Calu3 (cell line): ENCODE measurements at regions not wholly inside any gene's neighbourhood (a gene's known extent, or its start where the extent isn't known, plus 50 kb on each side); places are given as distances from the start of the nearest gene placed in this dataset.

ENCODE experiments used
- BruUV-seq: library from RNA; stranded (reverse); fragments of 400-500 nt; replicated peaks from 2 replicates; lab custom pipeline; 2021; lab: Mats Ljungman, UMichigan
- CTCF ChIA-PET: fragments of 300-600 bp; sonication (Branson Sonifier 250); formaldehyde crosslinking; loops from one replicate; lab custom pipeline; 2022; ENCODE audit warnings: antibody characterized with exemption; lab: Charles Lee
- DNase-seq: peaks from one replicate; pipeline ENCODE4 v3.0.0; 2022
- H3K27ac Mint-ChIP-seq: one replicate; pipeline ENCODE4 v1.8.0; 2022; ENCODE audit warnings: mixed read lengths; ENCODE audit not compliant: unreplicated experiment
- H3K27me3 Mint-ChIP-seq: one replicate; pipeline ENCODE4 v1.8.0; 2022; ENCODE audit warnings: mixed read lengths; ENCODE audit not compliant: unreplicated experiment
- H3K36me3 Mint-ChIP-seq: one replicate; pipeline ENCODE4 v1.8.0; 2022; ENCODE audit warnings: mild to moderate bottlenecking, moderate library complexity, mixed read lengths; ENCODE audit not compliant: insufficient read depth, unreplicated experiment
- H3K4me1 Mint-ChIP-seq: one replicate; pipeline ENCODE4 v1.8.0; 2022; ENCODE audit warnings: mild to moderate bottlenecking, low read depth, mixed read lengths; ENCODE audit not compliant: unreplicated experiment
- H3K4me3 Mint-ChIP-seq: one replicate; pipeline ENCODE4 v1.8.0; 2022; ENCODE audit warnings: mild to moderate bottlenecking, low read depth, moderate library complexity, mixed read lengths; ENCODE audit not compliant: unreplicated experiment
- H3K9me3 Mint-ChIP-seq: one replicate; pipeline ENCODE4 v1.8.0; 2022; ENCODE audit warnings: low read depth, mixed read lengths; ENCODE audit not compliant: unreplicated experiment
- intact Hi-C: fragments of 100-400 bp; cut with micrococcal nuclease; formaldehyde crosslinking; loops from one replicate; pipeline ENCODE4 v1.10.0; 2022; ENCODE audit not compliant: unreplicated experiment
- TF ChIP-seq, protein P1 (sequence below): fragments of 200-600 bp; IDR thresholded peaks from one replicate; pipeline ENCODE4 v1.8.0; 2022; ENCODE audit warnings: antibody characterized with exemption; ENCODE audit not compliant: unreplicated experiment

DNA sequence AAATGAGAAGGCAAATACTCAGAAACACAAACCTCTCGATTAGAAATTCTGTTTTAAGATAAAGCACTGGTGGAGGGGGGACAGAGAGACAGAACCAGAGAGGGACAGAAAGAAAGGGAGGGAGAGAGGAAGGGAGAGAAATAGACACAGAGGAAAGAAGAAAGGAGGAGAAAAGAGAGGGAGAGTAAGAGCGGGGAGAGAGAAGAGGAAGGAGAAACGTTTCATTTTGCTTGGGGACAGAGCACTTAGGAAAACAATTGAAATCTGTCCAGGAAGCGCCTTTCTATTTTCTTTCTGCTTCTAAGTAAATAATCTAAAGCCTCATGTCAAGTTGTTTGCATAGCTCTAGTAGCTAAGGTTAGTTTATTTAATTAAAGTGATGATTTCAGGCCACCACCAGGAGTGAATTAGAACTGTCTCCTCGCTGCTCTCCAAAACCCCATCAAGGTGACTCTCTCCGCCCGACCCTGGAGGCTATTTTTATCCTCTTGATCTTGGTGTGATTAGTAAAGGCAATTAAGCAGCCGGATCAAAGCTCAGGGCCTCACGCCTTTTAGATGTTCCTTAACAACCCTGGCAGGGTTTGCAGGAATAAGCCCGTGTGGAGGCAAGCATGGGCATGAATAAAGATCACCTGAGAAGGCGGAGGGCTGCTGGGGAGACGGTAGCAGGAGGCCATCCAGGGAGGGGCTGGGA, 73.4 kb upstream of the INSIG1 start:
- Mint-ChIP-seq H3K4me1 (peaks cover 30% of the 10 kb centered on the region), H3K4me3 (no peak overlapping the region), H3K36me3 (no peaks in the 10 kb centered on the region), H3K27me3 (no peaks in the 10 kb centered on the region), H3K27ac (no peak overlapping the region), H3K9me3 (no peaks in the 10 kb centered on the region)
- intact Hi-C loops, result no loop called here
- TF ChIP-seq, protein P1, sequence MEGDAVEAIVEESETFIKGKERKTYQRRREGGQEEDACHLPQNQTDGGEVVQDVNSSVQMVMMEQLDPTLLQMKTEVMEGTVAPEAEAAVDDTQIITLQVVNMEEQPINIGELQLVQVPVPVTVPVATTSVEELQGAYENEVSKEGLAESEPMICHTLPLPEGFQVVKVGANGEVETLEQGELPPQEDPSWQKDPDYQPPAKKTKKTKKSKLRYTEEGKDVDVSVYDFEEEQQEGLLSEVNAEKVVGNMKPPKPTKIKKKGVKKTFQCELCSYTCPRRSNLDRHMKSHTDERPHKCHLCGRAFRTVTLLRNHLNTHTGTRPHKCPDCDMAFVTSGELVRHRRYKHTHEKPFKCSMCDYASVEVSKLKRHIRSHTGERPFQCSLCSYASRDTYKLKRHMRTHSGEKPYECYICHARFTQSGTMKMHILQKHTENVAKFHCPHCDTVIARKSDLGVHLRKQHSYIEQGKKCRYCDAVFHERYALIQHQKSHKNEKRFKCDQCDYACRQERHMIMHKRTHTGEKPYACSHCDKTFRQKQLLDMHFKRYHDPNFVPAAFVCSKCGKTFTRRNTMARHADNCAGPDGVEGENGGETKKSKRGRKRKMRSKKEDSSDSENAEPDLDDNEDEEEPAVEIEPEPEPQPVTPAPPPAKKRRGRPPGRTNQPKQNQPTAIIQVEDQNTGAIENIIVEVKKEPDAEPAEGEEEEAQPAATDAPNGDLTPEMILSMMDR, result no peak
- DNase-seq, result no peak
- CTCF ChIA-PET, result no interaction called here
- no TSS peak for BruUV-seq

DNA sequence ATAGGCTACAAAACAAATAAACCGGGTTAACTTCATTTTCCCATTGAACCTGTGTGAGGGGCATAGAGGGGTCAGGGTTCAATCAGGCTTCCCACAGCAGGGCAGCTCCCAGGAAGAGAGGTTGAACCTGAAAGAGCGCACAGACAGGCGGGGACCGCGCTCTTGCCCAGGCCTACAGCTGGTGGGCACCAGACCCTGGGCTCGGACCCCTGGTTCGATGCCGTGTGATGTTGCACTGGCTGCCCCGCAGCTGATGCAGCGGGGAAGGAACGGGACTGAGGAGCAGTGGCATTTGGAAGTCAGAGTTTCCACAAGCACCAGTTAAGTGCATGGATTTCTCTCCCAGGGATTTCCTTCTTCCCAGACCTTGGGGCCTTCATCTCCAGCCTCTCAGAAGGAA, 72.6 kb upstream of the INSIG1 start:
- Mint-ChIP-seq H3K9me3 (no peaks in the 10 kb centered on the region), H3K4me3 (no peak overlapping the region), H3K4me1 (peaks cover 38% of the 10 kb centered on the region), H3K36me3 (peaks cover 8% of the 10 kb centered on the region), H3K27ac (no peak overlapping the region), H3K27me3 (no peaks in the 10 kb centered on the region)
- intact Hi-C loops, result no loop called here
- no TSS peak for BruUV-seq
- CTCF ChIA-PET, result no interaction called here
- DNase-seq, result no peak
- TF ChIP-seq, protein P1, result no peak

DNA sequence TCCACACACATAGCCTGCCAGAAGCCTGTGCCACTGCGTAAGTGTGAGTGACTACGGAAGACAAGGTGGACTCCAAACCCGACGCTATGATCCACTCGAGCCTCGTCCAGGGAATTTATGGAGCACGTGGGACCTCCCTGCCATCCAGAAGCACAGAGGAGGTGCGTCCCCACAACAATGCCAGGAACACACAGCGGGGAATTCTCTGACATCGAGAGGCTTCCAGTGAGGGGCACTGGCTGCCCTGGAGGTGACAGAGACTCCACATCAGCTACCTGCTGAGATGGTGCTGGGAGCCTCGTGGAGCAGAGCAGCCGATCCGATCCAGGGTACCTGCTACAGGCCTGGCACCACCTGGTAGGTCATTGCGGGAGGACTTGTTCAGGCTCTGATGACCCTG, 72.2 kb upstream of the INSIG1 start:
- no peaks in the 10 kb centered on the region for H3K27me3 Mint-ChIP-seq
- intact Hi-C loops, result no loop called here
- H3K9me3 Mint-ChIP-seq, result no peaks in the 10 kb centered on the region
- BruUV-seq, result no TSS peak
- CTCF ChIA-PET, result no interaction called here
- H3K36me3 Mint-ChIP-seq, result peaks cover 12% of the 10 kb centered on the region
- TF ChIP-seq, protein P1, result no peak
- H3K27ac Mint-ChIP-seq, result no peak overlapping the region
- H3K4me3 Mint-ChIP-seq, result no peak overlapping the region
- peaks cover 42% of the 10 kb centered on the region for H3K4me1 Mint-ChIP-seq
- DNase-seq, result no peak

DNA sequence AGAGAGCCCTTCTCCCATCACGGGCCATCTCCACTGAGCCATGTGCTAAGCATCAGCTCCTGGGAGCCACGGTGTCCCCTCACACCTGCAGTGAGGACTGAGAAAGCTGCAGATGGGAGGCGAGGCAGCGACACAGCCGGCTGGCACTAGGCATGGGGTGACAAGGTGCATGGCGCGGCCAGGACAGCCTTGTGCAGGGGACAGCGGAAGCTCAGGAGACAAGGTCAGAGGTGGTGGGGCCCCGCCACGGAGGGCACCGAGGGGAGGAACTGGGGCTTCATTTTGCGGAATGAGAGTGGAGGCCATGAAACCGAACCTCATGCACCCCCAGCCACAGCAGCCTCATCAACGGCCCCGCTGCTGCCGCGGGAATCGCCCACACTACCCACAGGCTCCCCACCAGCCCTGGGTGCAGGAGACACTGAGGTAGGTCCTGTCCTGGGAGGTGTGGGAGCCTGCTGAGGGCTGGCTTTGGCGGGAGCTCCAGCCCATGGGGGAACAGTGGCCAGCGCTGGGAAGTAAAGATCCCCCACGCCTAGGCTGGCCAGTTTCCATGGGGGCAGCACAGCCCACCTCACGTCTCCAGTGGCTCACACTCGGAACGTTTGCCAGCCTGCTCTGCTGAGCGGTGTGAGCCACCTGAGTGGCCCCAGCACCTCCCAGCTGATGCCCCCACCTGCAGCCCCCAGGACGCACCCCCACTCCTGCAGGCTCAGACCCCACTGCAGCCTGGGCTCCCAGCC, 71.2 kb upstream of the INSIG1 start:
- Mint-ChIP-seq H3K27ac (no peak overlapping the region), H3K36me3 (peaks cover 12% of the 10 kb centered on the region), H3K4me1 (peaks cover 40% of the 10 kb centered on the region), H3K27me3 (no peaks in the 10 kb centered on the region), H3K4me3 (no peak overlapping the region), H3K9me3 (no peaks in the 10 kb centered on the region)
- DNase-seq, result no peak
- TF ChIP-seq, protein P1, result no peak
- CTCF ChIA-PET, result no interaction called here
- no TSS peak for BruUV-seq
- intact Hi-C loops, result no loop called here
